B cell (primary cell): ENCODE measurements at regions not wholly inside any gene's neighbourhood (a gene's known extent, or its start where the extent isn't known, plus 50 kb on each side); places are given as distances from the start of the nearest gene placed in this dataset.

Source experiments
- EZH2 ChIP-seq: IDR thresholded peaks from 2 replicates; pipeline ENCODE4 v1.6.1; 2012; ENCODE audit warnings: borderline replicate concordance, low read depth, mild to moderate bottlenecking, moderate library complexity, low read length; ENCODE audit not compliant: insufficient read depth, poor library complexity, severe bottlenecking
- TF ChIP-seq, protein P1 (sequence below): fragments of 200-600 bp; IDR thresholded peaks from one replicate; pipeline ENCODE4 v1.8.0; 2022; ENCODE audit warnings: antibody characterized with exemption, mild to moderate bottlenecking

DNA sequence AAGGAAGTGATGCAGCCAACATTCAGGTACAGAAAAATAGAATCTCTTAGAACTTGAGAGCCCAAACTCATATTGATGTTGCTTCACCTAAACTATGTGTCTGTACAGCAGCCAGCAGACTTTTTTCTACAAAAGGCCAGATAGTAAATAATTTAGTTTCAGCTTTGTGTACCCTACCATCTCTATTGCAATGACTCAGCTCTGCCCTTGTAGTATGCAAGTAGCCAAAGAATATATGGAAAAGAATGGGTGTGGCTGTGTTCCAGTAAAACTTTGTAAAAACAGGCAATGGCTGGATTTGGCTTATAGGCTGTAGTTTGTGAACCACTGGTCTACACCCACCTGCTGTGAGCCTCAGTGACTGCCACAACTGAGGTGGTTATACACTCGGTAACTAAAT is 392.5 kb upstream of the RARB start:
- no peak for TF ChIP-seq EZH2
- TF ChIP-seq, protein P1, sequence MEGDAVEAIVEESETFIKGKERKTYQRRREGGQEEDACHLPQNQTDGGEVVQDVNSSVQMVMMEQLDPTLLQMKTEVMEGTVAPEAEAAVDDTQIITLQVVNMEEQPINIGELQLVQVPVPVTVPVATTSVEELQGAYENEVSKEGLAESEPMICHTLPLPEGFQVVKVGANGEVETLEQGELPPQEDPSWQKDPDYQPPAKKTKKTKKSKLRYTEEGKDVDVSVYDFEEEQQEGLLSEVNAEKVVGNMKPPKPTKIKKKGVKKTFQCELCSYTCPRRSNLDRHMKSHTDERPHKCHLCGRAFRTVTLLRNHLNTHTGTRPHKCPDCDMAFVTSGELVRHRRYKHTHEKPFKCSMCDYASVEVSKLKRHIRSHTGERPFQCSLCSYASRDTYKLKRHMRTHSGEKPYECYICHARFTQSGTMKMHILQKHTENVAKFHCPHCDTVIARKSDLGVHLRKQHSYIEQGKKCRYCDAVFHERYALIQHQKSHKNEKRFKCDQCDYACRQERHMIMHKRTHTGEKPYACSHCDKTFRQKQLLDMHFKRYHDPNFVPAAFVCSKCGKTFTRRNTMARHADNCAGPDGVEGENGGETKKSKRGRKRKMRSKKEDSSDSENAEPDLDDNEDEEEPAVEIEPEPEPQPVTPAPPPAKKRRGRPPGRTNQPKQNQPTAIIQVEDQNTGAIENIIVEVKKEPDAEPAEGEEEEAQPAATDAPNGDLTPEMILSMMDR = no peak
